ENCODE measurements at regions not wholly inside any gene's neighbourhood (a gene's known extent, or its start where the extent isn't known, plus 50 kb on each side); places are given as distances from the start of the nearest gene placed in this dataset.

DNA sequence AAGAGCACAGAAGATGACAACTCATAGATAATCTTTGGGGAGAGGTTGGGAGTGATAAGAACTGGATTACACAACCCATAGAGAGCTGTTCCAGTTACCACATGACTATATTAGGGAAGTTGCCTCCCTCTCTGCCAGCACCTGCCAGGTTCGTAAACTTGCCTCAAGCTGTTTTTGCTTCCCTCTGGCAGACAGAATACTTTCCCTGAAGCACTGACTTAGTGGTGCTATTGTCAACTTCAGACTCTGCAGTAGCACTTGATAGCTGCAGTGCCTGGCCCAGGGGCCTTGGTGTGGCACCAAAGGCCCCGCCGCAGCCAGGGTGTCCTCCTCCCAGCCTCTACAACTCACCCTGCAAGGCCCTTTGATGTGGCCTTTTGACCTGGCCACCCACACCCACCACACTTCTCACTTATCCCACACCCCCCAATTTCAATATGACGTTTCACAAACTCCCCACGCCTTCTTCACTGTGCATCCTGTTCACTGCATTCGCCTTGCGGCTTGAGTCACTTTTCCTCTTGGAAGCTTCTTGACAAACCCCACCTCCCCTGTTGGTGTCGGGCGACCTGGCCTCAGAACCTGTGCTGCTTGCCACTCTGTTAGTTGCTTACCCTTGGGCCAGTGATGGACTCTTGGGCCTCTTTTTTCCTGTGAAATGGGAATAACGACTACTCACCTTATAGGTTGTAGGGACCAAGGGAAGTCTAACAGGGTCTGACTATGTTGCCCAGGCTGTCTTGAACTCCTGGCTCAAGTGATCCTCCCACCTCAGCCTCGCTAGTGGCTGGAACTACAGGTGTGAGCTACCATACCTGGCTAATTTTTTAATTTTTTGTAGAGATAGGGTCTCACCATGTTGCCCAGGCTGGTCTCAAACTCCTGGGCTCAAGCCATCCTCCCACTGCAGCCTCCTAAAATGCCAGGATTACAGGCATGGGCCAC lies 50.2 kb upstream of the PODXL start:
- Mint-ChIP-seq H3K4me3 (no peak overlapping the region), H3K4me1 (no peaks in the 10 kb centered on the region), H3K27me3 (peaks cover 31% of the 10 kb centered on the region), H3K36me3 (ENCODE audit: low read depth) (no peaks in the 10 kb centered on the region), H3K27ac (no peak overlapping the region), H3K9me3 (no peaks in the 10 kb centered on the region)
- peak; percentile 77 for ATAC-seq (replicated peaks)

Measured in activated T-helper 17 cell treated with anti-CD3 and anti-CD28 coated beads, Interleukin-2, amount 50 U/mL, for 72 hours (primary cell).